CD14-positive monocyte (primary cell): ENCODE measurements at regions not wholly inside any gene's neighbourhood (a gene's known extent, or its start where the extent isn't known, plus 50 kb on each side); places are given as distances from the start of the nearest gene placed in this dataset.

ENCODE experiments used
- DNase-seq, 3 donors: peaks; one replicate each; pipeline ENCODE4 v3.0.0-alpha.2; 2011 to 2022
- H2AFZ ChIP-seq: 2 replicates; pipeline ENCODE4 v1.6.0; 2012; ENCODE audit warnings: mild to moderate bottlenecking, low read depth, low read length, inconsistent platforms; ENCODE audit not compliant: insufficient read depth, poor library complexity, severe bottlenecking
- H3K27ac ChIP-seq, 2 donors: 1 replicate in 1 of 2; 2 replicates in 1 of 2; pipeline ENCODE4 v1.5.1; 2012 to 2013; ENCODE audit warnings: low read length in 2 of 2, control low read depth in 1 of 2, inconsistent platforms in 1 of 2, low read depth in 1 of 2, mild to moderate bottlenecking in 1 of 2
- H3K27me3 ChIP-seq, 2 donors: one replicate each; pipeline versions ENCODE4 v1.6.0 to v1.6.1; 2011 to 2013; ENCODE audit warnings: low read length in 2 of 2; ENCODE audit not compliant: control insufficient read depth in 2 of 2, insufficient read depth in 2 of 2
- H3K36me3 ChIP-seq, 2 donors: replicated peaks in 1 of 2; 1 replicate in 1 of 2; 2 replicates in 1 of 2; pipeline versions ENCODE4 v1.5.1 to v1.6.1; 2012 to 2013; ENCODE audit warnings: low read length in 2 of 2, control low read depth in 1 of 2, inconsistent platforms in 1 of 2, mild to moderate bottlenecking in 1 of 2; ENCODE audit not compliant: insufficient read depth in 2 of 2, control insufficient read depth in 1 of 2
- H3K4me1 ChIP-seq, 2 donors: 1 replicate in 1 of 2; 2 replicates in 1 of 2; pipeline versions ENCODE4 v1.5.1 to v1.6.1; 2012 to 2013; ENCODE audit warnings: low read length in 2 of 2, control low read depth in 1 of 2, inconsistent platforms in 1 of 2, mild to moderate bottlenecking in 1 of 2, moderate library complexity in 1 of 2; ENCODE audit not compliant: insufficient read depth in 2 of 2, control insufficient read depth in 1 of 2
- H3K4me2 ChIP-seq: replicated peaks from 2 replicates; pipeline ENCODE3; 2012; ENCODE audit warnings: low read length, moderate library complexity, mild to moderate bottlenecking; ENCODE audit not compliant: poor library complexity, severe bottlenecking; ENCODE audit errors: extremely low read depth
- H3K4me3 ChIP-seq, 3 experiments: fragments of 200-600 bp in 1 of 3; sonication (generic) in 1 of 3; replicated peaks in 1 of 3; 1 replicate in 2 of 3; 2 replicates in 1 of 3; pipeline ENCODE4 v1.5.1; 2011 to 2013; ENCODE audit warnings: low read length in 3 of 3, mild to moderate bottlenecking in 3 of 3, control low read depth in 2 of 3, low read depth in 2 of 3, inconsistent platforms in 1 of 3, moderate library complexity in 1 of 3
- H3K79me2 ChIP-seq: 2 replicates; pipeline ENCODE4 v1.6.0; 2012; ENCODE audit warnings: mild to moderate bottlenecking, control low read depth, inconsistent platforms, low read length, moderate library complexity; ENCODE audit not compliant: insufficient read depth
- H3K9ac ChIP-seq: 2 replicates; pipeline ENCODE4 v1.6.0; 2017; ENCODE audit warnings: low read length, mild to moderate bottlenecking; ENCODE audit not compliant: insufficient read depth, poor library complexity, severe bottlenecking
- H3K9me3 ChIP-seq, 2 donors: replicated peaks in 1 of 2; 1 replicate in 1 of 2; 2 replicates in 1 of 2; pipeline versions ENCODE4 v1.5.1 to v1.6.1; 2012 to 2013; ENCODE audit warnings: low read length in 2 of 2, control low read depth in 1 of 2; ENCODE audit not compliant: control insufficient read depth in 1 of 2, insufficient read depth in 1 of 2
- H4K20me1 ChIP-seq: 2 replicates; pipeline ENCODE4 v1.6.0; 2012; ENCODE audit warnings: mild to moderate bottlenecking, low read length, control low read depth, moderate library complexity; ENCODE audit not compliant: insufficient read depth
- H3K27ac Mint-ChIP-seq, 7 donors: one replicate each; pipeline ENCODE4 v1.8.0; 2020; ENCODE audit warnings: mild to moderate bottlenecking in 7 of 7, mixed read lengths in 7 of 7, moderate library complexity in 6 of 7, inconsistent platforms in 2 of 7
- H3K27me3 Mint-ChIP-seq, 3 donors: one replicate each; pipeline ENCODE4 v1.8.0; 2021 to 2022; ENCODE audit warnings: low read depth in 3 of 3, mild to moderate bottlenecking in 3 of 3, mixed read lengths in 3 of 3, moderate library complexity in 3 of 3, inconsistent platforms in 1 of 3
- H3K36me3 Mint-ChIP-seq, 2 donors: one replicate each; pipeline ENCODE4 v1.8.0; 2020; ENCODE audit warnings: mixed read lengths in 2 of 2, inconsistent platforms in 1 of 2, mild to moderate bottlenecking in 1 of 2
- H3K4me1 Mint-ChIP-seq: one replicate; pipeline ENCODE4 v1.8.0; 2020; ENCODE audit warnings: mild to moderate bottlenecking, mixed read lengths
- H3K4me3 Mint-ChIP-seq, 2 donors: one replicate each; pipeline ENCODE4 v1.8.0; 2020; ENCODE audit warnings: mild to moderate bottlenecking in 2 of 2, mixed read lengths in 2 of 2, moderate library complexity in 1 of 2
- H3K9me3 Mint-ChIP-seq, 7 donors: one replicate each; pipeline ENCODE4 v1.8.0; 2020 to 2022; ENCODE audit warnings: mixed read lengths in 7 of 7, mild to moderate bottlenecking in 6 of 7, moderate library complexity in 6 of 7, inconsistent platforms in 2 of 7
- WGBS: methylation state at CpG from one replicate; pipeline ENCODE4 v1.1.5; 2013; ENCODE audit warnings: missing lambda C conversion rate; ENCODE audit not compliant: insufficient coverage; 5-methylcytosine and 5-hydroxymethylcytosine counted together
- intact Hi-C, 2 donors: fragments of 100-400 bp; cut with micrococcal nuclease; formaldehyde crosslinking; loops; one replicate each; pipeline versions ENCODE4 v1.15.0 to v1.15.1; 2023
- TF ChIP-seq, protein P1 (sequence below): fragments of 200-600 bp; IDR thresholded peaks from one replicate; pipeline ENCODE4 v1.8.0; 2022; ENCODE audit warnings: antibody characterized with exemption, mild to moderate bottlenecking

DNA sequence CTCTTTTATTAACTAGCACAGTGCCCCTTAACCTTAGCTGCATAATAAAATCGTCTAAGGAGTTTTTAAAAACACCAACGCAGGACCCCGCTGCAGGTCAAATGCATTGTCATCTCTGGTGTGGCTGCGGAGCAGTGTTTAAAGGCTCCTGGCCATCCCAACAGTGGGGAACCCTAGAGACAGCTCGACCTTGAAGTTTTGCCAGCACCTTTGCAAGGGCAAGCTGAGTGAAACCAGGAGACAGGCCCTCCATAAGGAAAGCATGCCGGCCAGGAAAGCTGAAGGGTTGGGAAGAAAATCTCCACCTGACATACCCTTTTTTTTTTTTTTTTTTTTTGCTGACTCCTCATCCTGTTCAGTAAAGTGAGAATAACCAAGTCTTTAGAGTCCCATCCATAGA lies 349.0 kb downstream of the CMPK2 start:
- H3K36me3 Mint-ChIP-seq, result no peaks in the 10 kb centered on the region
- intact Hi-C loops, result no loop called here
- no peak for DNase-seq
- Histone ChIP-seq H3K36me3 (no peaks in the 10 kb centered on the region), H3K9me3 (no peaks in the 10 kb centered on the region), H3K4me2 (no peak overlapping the region), H3K4me1 (no peaks in the 10 kb centered on the region), H3K27me3 (no peaks in the 10 kb centered on the region), H3K4me3 (no peak overlapping the region), H3K79me2 (no peaks in the 10 kb centered on the region), H2AFZ (no peak overlapping the region), H4K20me1 (no peaks in the 10 kb centered on the region), H3K27ac (no peak overlapping the region), H3K9ac (no peak overlapping the region)
- 83% methylated on average over 4 of the region's 6 CpGs for WGBS
- no peaks in the 10 kb centered on the region for H3K4me1 Mint-ChIP-seq
- no peak overlapping the region for H3K4me3 Mint-ChIP-seq
- H3K9me3 Mint-ChIP-seq, result no peaks in the 10 kb centered on the region
- H3K27ac Mint-ChIP-seq, result no peak overlapping the region
- peaks cover 0 to 2% (median 1%) of the 10 kb centered on the region in 3 donors for H3K27me3 Mint-ChIP-seq
- TF ChIP-seq, protein P1, sequence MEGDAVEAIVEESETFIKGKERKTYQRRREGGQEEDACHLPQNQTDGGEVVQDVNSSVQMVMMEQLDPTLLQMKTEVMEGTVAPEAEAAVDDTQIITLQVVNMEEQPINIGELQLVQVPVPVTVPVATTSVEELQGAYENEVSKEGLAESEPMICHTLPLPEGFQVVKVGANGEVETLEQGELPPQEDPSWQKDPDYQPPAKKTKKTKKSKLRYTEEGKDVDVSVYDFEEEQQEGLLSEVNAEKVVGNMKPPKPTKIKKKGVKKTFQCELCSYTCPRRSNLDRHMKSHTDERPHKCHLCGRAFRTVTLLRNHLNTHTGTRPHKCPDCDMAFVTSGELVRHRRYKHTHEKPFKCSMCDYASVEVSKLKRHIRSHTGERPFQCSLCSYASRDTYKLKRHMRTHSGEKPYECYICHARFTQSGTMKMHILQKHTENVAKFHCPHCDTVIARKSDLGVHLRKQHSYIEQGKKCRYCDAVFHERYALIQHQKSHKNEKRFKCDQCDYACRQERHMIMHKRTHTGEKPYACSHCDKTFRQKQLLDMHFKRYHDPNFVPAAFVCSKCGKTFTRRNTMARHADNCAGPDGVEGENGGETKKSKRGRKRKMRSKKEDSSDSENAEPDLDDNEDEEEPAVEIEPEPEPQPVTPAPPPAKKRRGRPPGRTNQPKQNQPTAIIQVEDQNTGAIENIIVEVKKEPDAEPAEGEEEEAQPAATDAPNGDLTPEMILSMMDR, result no peak

DNA sequence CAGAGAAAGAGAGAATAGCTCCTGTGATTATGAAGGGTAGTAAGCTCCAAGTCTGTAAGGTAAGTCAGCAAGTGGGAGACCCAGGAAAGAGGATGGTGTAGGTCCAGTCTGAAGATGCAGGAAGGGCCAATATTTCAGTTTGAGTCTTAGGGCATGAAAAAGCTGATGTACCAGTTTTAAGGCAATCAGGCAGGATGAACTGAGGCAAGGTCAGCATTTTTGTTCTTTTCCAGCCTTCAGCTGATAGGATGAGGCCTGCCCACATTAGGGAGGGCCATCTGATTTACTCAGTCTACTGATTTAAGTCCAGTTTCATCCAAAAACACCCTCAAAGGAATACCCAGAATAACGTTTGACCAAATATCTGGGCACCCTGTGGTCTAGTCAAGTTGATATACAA lies 347.3 kb downstream of the CMPK2 start:
- no peak overlapping the region for H3K4me3 ChIP-seq
- WGBS, result no CpG with 5 or more reads among the region's 1 CpG
- no peaks in the 10 kb centered on the region for H3K4me1 Mint-ChIP-seq
- H3K27ac ChIP-seq, result no peak overlapping the region
- DNase-seq, result no peak
- H3K36me3 Mint-ChIP-seq, result no peaks in the 10 kb centered on the region
- H4K20me1 ChIP-seq, result no peaks in the 10 kb centered on the region
- intact Hi-C loops, result no loop called here
- peaks cover 0 to 2% (median 0%) of the 10 kb centered on the region in 3 donors for H3K27me3 Mint-ChIP-seq
- no peaks in the 10 kb centered on the region for H3K4me1 ChIP-seq
- H3K27ac Mint-ChIP-seq, result no peak overlapping the region
- H3K36me3 ChIP-seq, result no peaks in the 10 kb centered on the region
- no peaks in the 10 kb centered on the region for H3K9me3 ChIP-seq
- peaks cover 0 to 3% (median 0%) of the 10 kb centered on the region in 7 donors for H3K9me3 Mint-ChIP-seq
- H3K9ac ChIP-seq, result no peak overlapping the region
- no peak overlapping the region for H3K4me3 Mint-ChIP-seq
- no peaks in the 10 kb centered on the region for H3K79me2 ChIP-seq
- no peak overlapping the region for H3K4me2 ChIP-seq
- no peak overlapping the region for H2AFZ ChIP-seq
- TF ChIP-seq, protein P1, result no peak
- H3K27me3 ChIP-seq, result no peaks in the 10 kb centered on the region
